CD8-positive, alpha-beta memory T cell (primary cell): ENCODE measurements at regions not wholly inside any gene's neighbourhood (a gene's known extent, or its start where the extent isn't known, plus 50 kb on each side); places are given as distances from the start of the nearest gene placed in this dataset.

Source experiments
- CTCF ChIA-PET: fragments of 350-600 bp; sonication (Branson Sonifier 250); formaldehyde crosslinking; loops from one replicate; lab custom pipeline; 2021; ENCODE audit warnings: antibody characterized with exemption; lab: Charles Lee
- POLR2A ChIA-PET: fragments of 350-600 bp; sonication (Branson Sonifier 250); formaldehyde crosslinking; loops from one replicate; lab custom pipeline; 2021; ENCODE audit warnings: antibody characterized with exemption; lab: Charles Lee
- DNase-seq, 5 donors: peaks; one replicate each; pipeline versions ENCODE4 v3.0.0 to v3.0.0-alpha.2; 2020 to 2022; ENCODE audit warnings: mixed read lengths in 1 of 5
- H3K27ac ChIP-seq: one replicate; pipeline ENCODE4 v1.7.0; 2013; ENCODE audit warnings: low read depth, mild to moderate bottlenecking, low read length, moderate library complexity
- H3K27me3 ChIP-seq: 2 replicates; pipeline ENCODE4 v1.7.0; 2013; ENCODE audit warnings: low read length, mild to moderate bottlenecking; ENCODE audit not compliant: insufficient read depth, poor library complexity, severe bottlenecking
- H3K36me3 ChIP-seq: 2 replicates; pipeline ENCODE4 v1.7.0; 2013; ENCODE audit warnings: mild to moderate bottlenecking, low read length, moderate library complexity; ENCODE audit not compliant: insufficient read depth
- H3K4me1 ChIP-seq: 2 replicates; pipeline ENCODE4 v1.7.0; 2013; ENCODE audit warnings: mild to moderate bottlenecking, low read length, moderate library complexity; ENCODE audit not compliant: insufficient read depth
- H3K4me3 ChIP-seq: 2 replicates; pipeline ENCODE4 v1.7.0; 2013; ENCODE audit warnings: mild to moderate bottlenecking, low read length
- H3K9me3 ChIP-seq: 2 replicates; pipeline ENCODE4 v1.7.0; 2013; ENCODE audit warnings: mild to moderate bottlenecking, low read length
- H3K27ac Mint-ChIP-seq, 8 donors: one replicate each; pipeline ENCODE4 v1.8.0; 2020 to 2021; ENCODE audit warnings: mixed read lengths in 8 of 8, mild to moderate bottlenecking in 6 of 8, inconsistent platforms in 3 of 8, moderate library complexity in 3 of 8
- H3K27me3 Mint-ChIP-seq, 2 donors: one replicate each; pipeline ENCODE4 v1.8.0; 2020 to 2021; ENCODE audit warnings: mixed read lengths in 2 of 2, mild to moderate bottlenecking in 1 of 2, moderate library complexity in 1 of 2
- H3K36me3 Mint-ChIP-seq, 3 donors: one replicate each; pipeline ENCODE4 v1.8.0; 2020 to 2021; ENCODE audit warnings: mixed read lengths in 3 of 3, inconsistent platforms in 1 of 3, mild to moderate bottlenecking in 1 of 3
- H3K4me1 Mint-ChIP-seq, 3 donors: one replicate each; pipeline ENCODE4 v1.8.0; 2020 to 2021; ENCODE audit warnings: mixed read lengths in 3 of 3, inconsistent platforms in 1 of 3, mild to moderate bottlenecking in 1 of 3
- H3K4me3 Mint-ChIP-seq, 7 donors: one replicate each; pipeline ENCODE4 v1.8.0; 2020 to 2021; ENCODE audit warnings: mixed read lengths in 7 of 7, mild to moderate bottlenecking in 6 of 7, moderate library complexity in 4 of 7, inconsistent platforms in 2 of 7
- H3K9me3 Mint-ChIP-seq, 5 donors: one replicate each; pipeline ENCODE4 v1.8.0; 2020 to 2022; ENCODE audit warnings: mixed read lengths in 5 of 5, mild to moderate bottlenecking in 3 of 5, moderate library complexity in 2 of 5, inconsistent platforms in 1 of 5

- DNase-seq: no peak
- Histone ChIP-seq H3K9me3 (no peaks in the 10 kb centered on the region), H3K36me3 (no peaks in the 10 kb centered on the region), H3K27ac (no peak overlapping the region), H3K4me1 (no peaks in the 10 kb centered on the region), H3K4me3 (no peak overlapping the region), H3K27me3 (no peaks in the 10 kb centered on the region)
- Mint-ChIP-seq H3K36me3 (no peaks in the 10 kb centered on the region), H3K4me3 (no peak overlapping the region), H3K9me3 (no peaks in the 10 kb centered on the region), H3K4me1 (no peaks in the 10 kb centered on the region), H3K27me3 (peaks cover 6 to 8% of the 10 kb centered on the region in 2 donors), H3K27ac (no peak overlapping the region)
- ChIA-PET POLR2A (no interaction called here), CTCF (no interaction called here)
Observed at GRCh38 chr9:134258828-134259546, 67.3 kb upstream of the RXRA start.

DNA sequence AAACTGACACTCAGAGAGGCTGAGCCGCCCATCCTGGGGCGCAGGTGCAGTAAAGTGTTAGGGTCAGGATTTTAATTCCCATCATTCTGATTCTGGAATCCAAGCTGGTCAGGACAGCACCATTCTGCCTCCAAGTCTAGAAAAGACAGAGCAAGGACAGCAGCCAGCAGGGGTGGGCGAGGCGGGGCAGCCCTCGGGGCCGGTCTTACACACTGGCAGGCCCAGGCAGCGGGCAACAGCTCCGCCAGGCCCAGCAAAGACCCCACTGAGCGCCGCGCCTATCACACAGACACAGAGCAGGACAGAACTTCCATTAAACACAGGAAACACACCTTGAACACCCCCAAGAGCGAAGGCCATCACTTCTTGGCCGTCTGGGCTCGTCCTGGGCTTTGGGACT lies 66.5 kb upstream of the RXRA start:
- ChIA-PET POLR2A (no interaction called here), CTCF (no interaction called here)
- no peaks in the 10 kb centered on the region for H3K36me3 ChIP-seq
- Mint-ChIP-seq H3K27ac (no peak overlapping the region), H3K4me3 (no peak overlapping the region), H3K27me3 (peaks cover 4 to 8% of the 10 kb centered on the region in 2 donors), H3K4me1 (no peaks in the 10 kb centered on the region), H3K36me3 (no peaks in the 10 kb centered on the region), H3K9me3 (no peaks in the 10 kb centered on the region)
- no peaks in the 10 kb centered on the region for H3K27me3 ChIP-seq
- no peak overlapping the region for H3K4me3 ChIP-seq
- H3K4me1 ChIP-seq: no peaks in the 10 kb centered on the region
- no peak overlapping the region for H3K27ac ChIP-seq
- no peak for DNase-seq
- no peaks in the 10 kb centered on the region for H3K9me3 ChIP-seq

DNA sequence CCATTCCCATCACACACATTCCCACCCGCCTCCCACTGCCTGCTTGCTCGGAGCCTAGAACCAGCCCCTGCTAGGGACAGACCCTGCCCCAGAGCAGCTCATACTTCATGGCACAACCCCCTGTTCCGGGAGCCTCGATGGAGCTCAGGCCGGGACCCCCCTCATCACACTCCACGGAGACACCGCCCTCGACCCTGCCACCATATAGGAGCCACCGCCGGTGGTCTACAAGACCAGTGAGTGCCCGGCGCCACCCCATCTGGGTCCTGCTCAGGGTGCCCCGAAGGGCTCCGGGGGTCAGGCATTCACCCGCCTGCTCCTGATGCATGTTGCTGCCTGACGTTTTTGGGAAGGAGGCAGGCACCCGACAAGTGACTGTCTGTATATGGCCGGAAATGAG lies 65.5 kb upstream of the RXRA start:
- Mint-ChIP-seq H3K27ac (no peak overlapping the region), H3K4me3 (no peak overlapping the region), H3K4me1 (no peaks in the 10 kb centered on the region), H3K36me3 (no peaks in the 10 kb centered on the region), H3K9me3 (no peaks in the 10 kb centered on the region), H3K27me3 (peaks cover 6 to 17% of the 10 kb centered on the region in 2 donors)
- no peak for DNase-seq
- Histone ChIP-seq H3K9me3 (no peaks in the 10 kb centered on the region), H3K4me3 (no peak overlapping the region), H3K4me1 (no peaks in the 10 kb centered on the region), H3K27ac (no peak overlapping the region), H3K27me3 (no peaks in the 10 kb centered on the region), H3K36me3 (no peaks in the 10 kb centered on the region)
- ChIA-PET POLR2A (no interaction called here), CTCF (no interaction called here)

DNA sequence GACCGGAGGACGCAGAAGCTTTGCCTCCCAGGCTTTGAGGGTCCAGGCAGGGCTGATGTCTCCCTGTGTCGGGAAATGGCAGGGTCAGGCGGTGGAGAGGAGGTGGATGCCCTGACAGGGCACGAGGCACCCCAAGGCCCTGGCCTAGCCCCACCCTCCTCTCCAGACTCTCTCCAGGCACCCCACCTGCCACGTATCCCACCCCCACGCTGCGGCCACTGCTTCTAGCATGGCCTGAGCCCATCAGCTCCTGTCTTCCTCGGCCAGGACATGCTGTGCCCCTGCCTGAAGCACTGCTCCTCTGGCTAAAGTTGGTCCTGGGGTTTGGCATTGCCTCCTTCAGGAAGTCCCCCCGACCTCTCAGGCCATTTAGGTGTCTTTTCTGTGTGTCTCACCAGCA lies 64.2 kb upstream of the RXRA start:
- Histone ChIP-seq H3K4me3 (no peak overlapping the region), H3K27ac (no peak overlapping the region), H3K36me3 (no peaks in the 10 kb centered on the region), H3K4me1 (no peaks in the 10 kb centered on the region), H3K9me3 (no peaks in the 10 kb centered on the region), H3K27me3 (no peaks in the 10 kb centered on the region)
- Mint-ChIP-seq H3K4me1 (no peaks in the 10 kb centered on the region), H3K27me3 (peaks cover 8 to 27% of the 10 kb centered on the region in 2 donors), H3K9me3 (no peaks in the 10 kb centered on the region), H3K36me3 (no peaks in the 10 kb centered on the region), H3K27ac (peak overlapping the region in 1 of 8 donors; percentile 84), H3K4me3 (no peak overlapping the region)
- CTCF ChIA-PET: no interaction called here
- no peak for DNase-seq
- POLR2A ChIA-PET: no interaction called here

DNA sequence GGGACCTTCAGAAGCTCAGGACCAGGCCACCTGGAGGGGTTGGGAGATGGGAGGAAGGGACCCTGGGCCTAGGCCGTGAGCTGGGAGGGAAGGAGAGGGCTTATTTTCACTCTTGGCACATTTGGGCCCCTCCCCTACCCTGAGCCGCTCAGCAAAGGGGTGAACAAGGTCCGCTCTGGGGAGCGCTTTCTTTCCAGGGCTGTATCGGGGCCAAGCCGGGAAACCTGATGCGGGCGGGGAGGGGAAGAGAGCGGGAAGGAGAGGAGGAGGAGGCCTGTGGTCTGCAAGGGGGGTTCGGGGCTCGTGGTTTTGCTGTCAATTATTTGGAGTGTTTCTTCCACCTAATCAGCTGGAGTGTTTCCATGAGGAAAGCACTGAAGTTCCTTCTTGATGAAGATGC lies 62.7 kb upstream of the RXRA start:
- no peak for DNase-seq
- Histone ChIP-seq H3K27ac (no peak overlapping the region), H3K36me3 (no peaks in the 10 kb centered on the region), H3K27me3 (no peaks in the 10 kb centered on the region), H3K9me3 (no peaks in the 10 kb centered on the region), H3K4me1 (no peaks in the 10 kb centered on the region), H3K4me3 (no peak overlapping the region)
- Mint-ChIP-seq H3K9me3 (no peaks in the 10 kb centered on the region), H3K27me3 (peaks cover 9 to 28% of the 10 kb centered on the region in 2 donors), H3K4me1 (peaks cover 0 to 3% (median 0%) of the 10 kb centered on the region in 3 donors), H3K4me3 (no peak overlapping the region), H3K36me3 (no peaks in the 10 kb centered on the region), H3K27ac (no peak overlapping the region)
- ChIA-PET POLR2A (no interaction called here), CTCF (no interaction called here)

DNA sequence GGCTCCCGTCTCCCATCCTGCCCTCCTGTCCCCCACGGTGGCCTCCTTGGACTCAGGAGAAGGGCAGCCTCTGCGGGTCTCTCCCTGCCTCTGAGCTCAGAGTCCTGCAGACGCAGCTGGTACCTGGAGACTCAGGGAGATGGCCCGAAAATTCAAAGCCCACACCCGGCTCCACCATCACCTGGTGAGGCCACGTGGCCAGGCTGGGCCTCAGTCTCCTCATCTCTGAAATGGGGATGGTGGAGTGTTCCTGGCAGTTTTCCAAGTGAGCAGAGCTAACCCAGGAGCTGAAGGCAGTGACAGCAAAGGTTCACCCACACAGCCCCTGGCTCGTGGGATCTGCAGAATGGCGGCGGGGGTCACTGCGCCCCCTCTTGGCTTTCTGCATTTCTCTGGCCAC lies 62.1 kb upstream of the RXRA start:
- peaks cover 10 to 31% of the 10 kb centered on the region in 2 donors for H3K27me3 Mint-ChIP-seq
- no peaks in the 10 kb centered on the region for H3K4me1 ChIP-seq
- H3K27ac Mint-ChIP-seq: no peak overlapping the region
- H3K4me3 ChIP-seq: no peak overlapping the region
- H3K9me3 Mint-ChIP-seq: no peaks in the 10 kb centered on the region
- DNase-seq: no peak
- no peak overlapping the region for H3K27ac ChIP-seq
- peaks cover 0 to 3% (median 0%) of the 10 kb centered on the region in 3 donors for H3K4me1 Mint-ChIP-seq
- H3K4me3 Mint-ChIP-seq: no peak overlapping the region
- H3K36me3 ChIP-seq: no peaks in the 10 kb centered on the region
- H3K36me3 Mint-ChIP-seq: no peaks in the 10 kb centered on the region
- ChIA-PET POLR2A (no interaction called here), CTCF (no interaction called here)
- H3K9me3 ChIP-seq: no peaks in the 10 kb centered on the region
- H3K27me3 ChIP-seq: no peaks in the 10 kb centered on the region

DNA sequence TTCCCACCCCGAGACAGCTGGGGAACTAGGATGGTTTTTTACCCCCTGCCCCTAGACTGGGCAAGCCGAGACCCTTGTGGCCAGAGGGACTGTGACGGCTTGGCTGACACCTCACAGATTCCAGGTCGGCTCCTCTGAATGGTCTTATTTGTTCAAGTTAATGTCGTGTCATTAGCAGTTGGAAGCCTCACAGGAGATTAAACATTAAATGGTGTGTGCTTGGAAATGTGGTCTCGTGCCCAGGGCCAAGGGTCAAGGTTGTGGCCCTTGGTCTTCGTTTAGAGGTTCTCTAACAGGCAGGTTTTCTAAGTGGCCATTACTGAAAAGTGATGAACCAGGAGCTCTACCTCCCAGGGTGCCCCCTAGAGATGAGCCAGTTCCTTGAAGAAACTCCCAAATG lies 61.2 kb upstream of the RXRA start:
- ChIA-PET POLR2A (no interaction called here), CTCF (interaction anchor here (0.9 kb wide), 1 partner anchor 95 kb away, joined by 3 read pairs; no protein-coding TSS in a partner anchor)
- DNase-seq: no peak
- no peaks in the 10 kb centered on the region for H3K9me3 Mint-ChIP-seq
- H3K27ac ChIP-seq: no peak overlapping the region
- no peak overlapping the region for H3K27ac Mint-ChIP-seq
- H3K27me3 ChIP-seq: no peaks in the 10 kb centered on the region
- H3K9me3 ChIP-seq: no peaks in the 10 kb centered on the region
- H3K4me1 Mint-ChIP-seq: peaks cover 0 to 3% (median 0%) of the 10 kb centered on the region in 3 donors
- no peaks in the 10 kb centered on the region for H3K36me3 ChIP-seq
- H3K4me3 ChIP-seq: no peak overlapping the region
- H3K4me3 Mint-ChIP-seq: no peak overlapping the region
- no peaks in the 10 kb centered on the region for H3K4me1 ChIP-seq
- peaks cover 11 to 38% of the 10 kb centered on the region in 2 donors for H3K27me3 Mint-ChIP-seq
- no peaks in the 10 kb centered on the region for H3K36me3 Mint-ChIP-seq

- Mint-ChIP-seq H3K4me3 (no peak overlapping the region), H3K4me1 (peaks cover 0 to 3% (median 0%) of the 10 kb centered on the region in 3 donors), H3K27me3 (peaks cover 15 to 40% of the 10 kb centered on the region in 2 donors), H3K9me3 (no peaks in the 10 kb centered on the region), H3K36me3 (no peaks in the 10 kb centered on the region), H3K27ac (no peak overlapping the region)
- Histone ChIP-seq H3K9me3 (no peaks in the 10 kb centered on the region), H3K36me3 (no peaks in the 10 kb centered on the region), H3K27ac (no peak overlapping the region), H3K27me3 (no peaks in the 10 kb centered on the region), H3K4me3 (no peak overlapping the region), H3K4me1 (no peaks in the 10 kb centered on the region)
- POLR2A ChIA-PET: no interaction called here
- DNase-seq: no peak
- CTCF ChIA-PET: no interaction called here
Observed at GRCh38 chr9:134266418-134266817, 59.8 kb upstream of the RXRA start.
